RWPE2 (cell line): ENCODE measurements at regions not wholly inside any gene's neighbourhood (a gene's known extent, or its start where the extent isn't known, plus 50 kb on each side); places are given as distances from the start of the nearest gene placed in this dataset.
"Not testable (repeated sequence)": the region's sequence is repeated elsewhere in the genome, so short reads cannot be mapped to it uniquely, and the experiment has no call there.

ENCODE experiments used
- ATAC-seq: fragments of 200-7000 bp; cut with Tn5 transposase; 3 replicates; pipeline ENCODE4 v1.9.1; 2021; ENCODE audit warnings: low read depth
- DNase-seq: peaks from one replicate; pipeline ENCODE4 v3.0.0-alpha.2; 2020; ENCODE audit warnings: low spot score
- H3K27ac ChIP-seq: fragments of 450-650 bp; 2 replicates; pipeline ENCODE4 v1.5.1; 2017; ENCODE audit warnings: mild to moderate bottlenecking; ENCODE audit not compliant: poor library complexity, severe bottlenecking
- H3K27me3 ChIP-seq: fragments of 250-450 bp; sonication (Bioruptor Pico); 2 replicates; pipeline ENCODE4 v1.5.1; 2021; ENCODE audit warnings: mild to moderate bottlenecking, moderate library complexity; ENCODE audit not compliant: insufficient read depth, poor library complexity, severe bottlenecking
- H3K36me3 ChIP-seq: fragments of 250-450 bp; sonication (Bioruptor Pico); 2 replicates; pipeline ENCODE4 v1.5.1; 2020; ENCODE audit warnings: low read depth, mild to moderate bottlenecking, moderate library complexity
- H3K4me1 ChIP-seq: fragments of 250-450 bp; sonication (Bioruptor Pico); 2 replicates; pipeline ENCODE4 v1.5.1; 2021; ENCODE audit warnings: mild to moderate bottlenecking, moderate library complexity; ENCODE audit not compliant: insufficient read depth, poor library complexity, severe bottlenecking
- H3K4me3 ChIP-seq: fragments of 250-450 bp; sonication (Bioruptor Pico); 2 replicates; pipeline ENCODE4 v1.5.1; 2021; ENCODE audit warnings: mild to moderate bottlenecking, moderate library complexity; ENCODE audit not compliant: severe bottlenecking
- H3K9me3 ChIP-seq: fragments of 250-450 bp; sonication (Bioruptor Pico); 2 replicates; pipeline ENCODE4 v1.5.1; 2021; ENCODE audit warnings: mild to moderate bottlenecking, moderate library complexity; ENCODE audit not compliant: severe bottlenecking
- TF ChIP-seq, protein P1 (sequence below): fragments of 450-650 bp; IDR thresholded peaks from one replicate; pipeline ENCODE4 v1.5.1; 2017; ENCODE audit warnings: mild to moderate bottlenecking, moderate library complexity; ENCODE audit not compliant: poor library complexity, severe bottlenecking

DNA sequence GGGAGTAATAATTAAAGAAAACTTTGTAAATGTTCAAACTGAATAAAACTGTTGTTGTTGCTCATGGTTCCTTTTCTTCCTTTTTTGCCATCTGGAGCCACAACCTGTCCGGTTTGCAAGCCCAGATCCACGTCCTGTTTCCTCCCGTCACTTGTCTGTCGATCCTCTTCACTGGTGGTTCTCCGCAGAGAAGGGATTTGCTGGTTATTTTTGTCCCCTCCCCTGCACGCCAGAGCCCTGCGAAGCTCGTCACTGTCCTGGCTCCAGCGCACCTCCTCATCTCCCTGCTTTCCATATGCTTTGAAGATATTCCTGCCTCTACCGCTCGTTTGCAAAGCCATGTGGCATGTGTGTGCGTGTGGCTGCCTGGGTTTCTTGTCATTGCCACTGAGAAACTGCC is 461.4 kb downstream of the RNF144A start:
- Histone ChIP-seq H3K9me3 (no peaks in the 10 kb centered on the region), H3K4me3 (no peak overlapping the region), H3K4me1 (no peaks in the 10 kb centered on the region), H3K27me3 (no peaks in the 10 kb centered on the region), H3K27ac (no peak overlapping the region), H3K36me3 (no peaks in the 10 kb centered on the region)
- TF ChIP-seq, protein P1, sequence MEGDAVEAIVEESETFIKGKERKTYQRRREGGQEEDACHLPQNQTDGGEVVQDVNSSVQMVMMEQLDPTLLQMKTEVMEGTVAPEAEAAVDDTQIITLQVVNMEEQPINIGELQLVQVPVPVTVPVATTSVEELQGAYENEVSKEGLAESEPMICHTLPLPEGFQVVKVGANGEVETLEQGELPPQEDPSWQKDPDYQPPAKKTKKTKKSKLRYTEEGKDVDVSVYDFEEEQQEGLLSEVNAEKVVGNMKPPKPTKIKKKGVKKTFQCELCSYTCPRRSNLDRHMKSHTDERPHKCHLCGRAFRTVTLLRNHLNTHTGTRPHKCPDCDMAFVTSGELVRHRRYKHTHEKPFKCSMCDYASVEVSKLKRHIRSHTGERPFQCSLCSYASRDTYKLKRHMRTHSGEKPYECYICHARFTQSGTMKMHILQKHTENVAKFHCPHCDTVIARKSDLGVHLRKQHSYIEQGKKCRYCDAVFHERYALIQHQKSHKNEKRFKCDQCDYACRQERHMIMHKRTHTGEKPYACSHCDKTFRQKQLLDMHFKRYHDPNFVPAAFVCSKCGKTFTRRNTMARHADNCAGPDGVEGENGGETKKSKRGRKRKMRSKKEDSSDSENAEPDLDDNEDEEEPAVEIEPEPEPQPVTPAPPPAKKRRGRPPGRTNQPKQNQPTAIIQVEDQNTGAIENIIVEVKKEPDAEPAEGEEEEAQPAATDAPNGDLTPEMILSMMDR: no peak
- ATAC-seq (no peak), DNase-seq (no peak)

DNA sequence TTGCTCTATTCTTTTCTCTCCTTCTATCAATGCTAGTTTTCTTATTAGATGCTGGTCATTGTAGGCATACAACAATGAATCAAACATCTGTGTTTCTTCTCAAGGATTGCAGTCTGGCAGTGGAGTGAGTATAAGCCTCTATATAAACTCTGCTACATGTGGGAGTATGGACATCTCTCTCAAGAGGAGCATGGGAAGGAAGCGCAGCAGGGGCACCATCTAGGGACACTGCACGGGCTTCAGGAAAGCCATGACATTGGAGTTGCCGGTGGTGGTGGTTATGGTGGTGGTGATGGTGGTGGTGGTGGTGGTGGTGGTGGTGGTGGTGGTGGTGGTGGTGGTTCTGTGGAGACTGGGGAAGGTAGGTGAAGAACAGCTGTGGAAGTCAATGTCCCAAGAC is 462.6 kb downstream of the RNF144A start:
- Histone ChIP-seq H3K27ac (no peak overlapping the region), H3K36me3 (no peaks in the 10 kb centered on the region), H3K27me3 (no peaks in the 10 kb centered on the region), H3K9me3 (no peaks in the 10 kb centered on the region), H3K4me3 (no peak overlapping the region), H3K4me1 (no peaks in the 10 kb centered on the region)
- DNase-seq (no peak), ATAC-seq (no peak)
- TF ChIP-seq, protein P1: no peak

DNA sequence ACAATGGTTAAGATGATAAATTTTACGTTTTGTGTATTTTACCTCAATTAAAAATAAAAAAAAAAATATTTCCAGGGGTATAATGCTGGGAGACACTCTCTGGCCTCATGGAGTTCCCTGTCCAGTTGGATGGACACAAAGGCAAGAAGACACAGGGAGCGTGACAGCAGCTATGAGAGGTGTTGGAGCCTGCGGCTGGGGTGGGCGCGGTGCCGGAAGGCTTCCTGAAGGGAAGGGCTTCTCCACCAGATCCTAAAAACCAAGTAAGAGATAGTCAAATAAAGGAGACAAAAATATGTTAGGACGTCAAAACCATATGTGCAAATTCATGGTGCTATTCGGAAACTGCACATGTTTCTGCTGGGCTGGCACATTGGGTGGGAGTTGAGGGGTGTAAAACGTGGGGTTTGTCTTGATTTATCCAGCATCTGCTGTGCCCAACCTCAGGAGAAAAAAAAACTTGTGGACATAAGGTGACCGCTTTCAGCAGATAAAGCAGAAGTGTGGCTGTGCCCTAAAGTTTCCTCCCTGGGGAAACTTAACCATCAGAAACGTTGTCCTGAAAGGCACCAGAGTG is 467.6 kb downstream of the RNF144A start:
- Histone ChIP-seq H3K4me3 (no peak overlapping the region), H3K36me3 (no peaks in the 10 kb centered on the region), H3K4me1 (no peaks in the 10 kb centered on the region), H3K9me3 (no peaks in the 10 kb centered on the region), H3K27ac (no peak overlapping the region), H3K27me3 (no peaks in the 10 kb centered on the region)
- TF ChIP-seq, protein P1: no peak
- DNase-seq: no peak
- no peak for ATAC-seq

DNA sequence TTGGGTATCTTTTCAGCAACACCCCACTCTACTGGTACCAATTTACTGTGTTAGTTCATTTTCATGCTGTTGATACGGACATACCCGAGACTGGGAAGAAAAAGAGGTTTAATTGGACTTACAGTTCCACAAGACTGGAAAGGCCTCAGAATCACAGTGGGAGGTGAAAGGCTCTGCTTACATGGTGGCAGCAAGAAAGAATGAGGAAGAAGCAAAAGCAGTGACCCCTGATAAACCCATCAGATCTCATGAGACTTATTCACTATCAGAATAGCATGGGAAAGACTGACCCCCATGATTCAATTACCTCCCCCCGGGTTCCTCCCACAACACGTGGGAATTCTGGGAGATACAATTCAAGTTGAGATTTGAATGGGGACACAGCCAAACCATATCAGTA is 473.1 kb downstream of the RNF144A start:
- not testable (repeated sequence) for DNase-seq, H3K36me3 ChIP-seq, H3K4me3 ChIP-seq, H3K4me1 ChIP-seq, ATAC-seq, H3K27ac ChIP-seq, H3K9me3 ChIP-seq, H3K27me3 ChIP-seq

DNA sequence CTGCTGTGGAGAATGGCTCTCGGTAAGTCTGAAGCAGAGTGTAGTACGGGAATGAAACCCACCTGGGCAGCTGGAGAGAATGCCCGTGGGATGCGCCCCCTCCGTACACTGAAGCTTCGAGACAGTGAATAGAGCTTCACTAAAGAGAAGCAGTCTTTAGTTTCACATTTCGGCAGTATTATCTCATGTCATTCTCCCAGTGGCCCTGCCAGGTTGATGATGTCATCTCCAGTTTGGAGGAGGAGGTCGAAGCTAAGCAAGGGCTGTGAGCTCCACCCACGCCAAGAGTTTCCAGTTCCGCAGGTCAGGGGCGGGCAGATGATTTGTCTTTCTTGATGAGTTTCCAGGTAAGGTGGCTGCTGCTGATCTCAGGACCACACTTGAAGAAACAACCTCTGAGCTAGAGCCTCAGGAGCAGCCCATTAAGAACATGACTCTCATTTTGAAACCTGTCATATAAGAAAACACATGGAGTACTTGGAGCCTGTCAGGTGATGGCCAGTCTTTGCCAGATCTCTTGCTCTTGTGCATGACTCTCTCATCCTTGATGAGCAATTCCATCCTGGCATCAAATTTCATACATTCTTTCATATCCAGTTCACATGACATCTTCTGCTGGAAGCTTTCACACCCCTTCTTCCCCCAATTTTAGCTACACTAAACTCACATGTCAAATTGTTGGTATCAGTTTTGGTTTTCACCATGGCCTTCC is 475.0 kb downstream of the RNF144A start:
- DNase-seq (no peak), ATAC-seq (peak; percentile 65; the same call in 2 of the 3 replicates)
- Histone ChIP-seq H3K27ac (no peak overlapping the region), H3K36me3 (no peaks in the 10 kb centered on the region), H3K4me3 (no peak overlapping the region), H3K4me1 (no peaks in the 10 kb centered on the region), H3K9me3 (no peaks in the 10 kb centered on the region), H3K27me3 (no peaks in the 10 kb centered on the region)
- TF ChIP-seq, protein P1: no peak
